HG03280 (cell line): ENCODE measurements at regions not wholly inside any gene's neighbourhood (a gene's known extent, or its start where the extent isn't known, plus 50 kb on each side); places are given as distances from the start of the nearest gene placed in this dataset.
"Not testable (repeated sequence)": the region's sequence is repeated elsewhere in the genome, so short reads cannot be mapped to it uniquely, and the experiment has no call there.

Source experiments
- ATAC-seq: cut with Tn5 transposase; IDR thresholded peaks from one replicate; pipeline ENCODE4 v1.9.1; 2021; ENCODE audit warnings: mild to moderate bottlenecking, moderate library complexity; ENCODE audit not compliant: unreplicated experiment

GRCh38 chr9:80509358-80509757, 937.6 kb downstream of the TLE4 start:
- ATAC-seq: no peak

- no peak for ATAC-seq
Observed at GRCh38 chr9:80507611-80508010, 935.8 kb downstream of the TLE4 start.

GRCh38 chr9:80504601-80505230, 933.0 kb downstream of the TLE4 start:
- no peak for ATAC-seq

GRCh38 chr9:80503671-80504281, 932.0 kb downstream of the TLE4 start:
- ATAC-seq: no peak

- ATAC-seq: no peak
Observed at GRCh38 chr9:80502306-80502705, 930.5 kb downstream of the TLE4 start.

- no peak for ATAC-seq
Observed at GRCh38 chr9:80501635-80502034, 929.9 kb downstream of the TLE4 start.

- no peak for ATAC-seq
Observed at GRCh38 chr9:80500300-80500699, 928.5 kb downstream of the TLE4 start.

- no peak for ATAC-seq
Observed at GRCh38 chr9:80498001-80498555, 926.3 kb downstream of the TLE4 start.

- ATAC-seq: no peak
Observed at GRCh38 chr9:80496901-80497556, 925.3 kb downstream of the TLE4 start.

GRCh38 chr9:80493258-80493657, 921.5 kb downstream of the TLE4 start:
- ATAC-seq: no peak

GRCh38 chr9:80492221-80492620, 920.5 kb downstream of the TLE4 start:
- ATAC-seq: no peak

GRCh38 chr9:80491086-80491696, 919.4 kb downstream of the TLE4 start:
- no peak for ATAC-seq

GRCh38 chr9:80489329-80489728, 917.6 kb downstream of the TLE4 start:
- no peak for ATAC-seq

GRCh38 chr9:80485420-80486250, 913.9 kb downstream of the TLE4 start:
- no peak for ATAC-seq

GRCh38 chr9:80482251-80482650, 910.5 kb downstream of the TLE4 start:
- not testable (repeated sequence) for ATAC-seq

- no peak for ATAC-seq
Observed at GRCh38 chr9:80467632-80468031, 895.9 kb downstream of the TLE4 start.

- no peak for ATAC-seq
Observed at GRCh38 chr9:80465556-80465955, 893.8 kb downstream of the TLE4 start.

GRCh38 chr9:80449513-80449912, 877.7 kb downstream of the TLE4 start:
- no peak for ATAC-seq

- no peak for ATAC-seq
Observed at GRCh38 chr9:80448996-80449395, 877.2 kb downstream of the TLE4 start.

GRCh38 chr9:80447876-80448275, 876.1 kb downstream of the TLE4 start:
- no peak for ATAC-seq

GRCh38 chr9:80440724-80441123, 869.0 kb downstream of the TLE4 start:
- ATAC-seq: no peak
